ENCODE measurements at regions not wholly inside any gene's neighbourhood (a gene's known extent, or its start where the extent isn't known, plus 50 kb on each side); places are given as distances from the start of the nearest gene placed in this dataset.

DNA sequence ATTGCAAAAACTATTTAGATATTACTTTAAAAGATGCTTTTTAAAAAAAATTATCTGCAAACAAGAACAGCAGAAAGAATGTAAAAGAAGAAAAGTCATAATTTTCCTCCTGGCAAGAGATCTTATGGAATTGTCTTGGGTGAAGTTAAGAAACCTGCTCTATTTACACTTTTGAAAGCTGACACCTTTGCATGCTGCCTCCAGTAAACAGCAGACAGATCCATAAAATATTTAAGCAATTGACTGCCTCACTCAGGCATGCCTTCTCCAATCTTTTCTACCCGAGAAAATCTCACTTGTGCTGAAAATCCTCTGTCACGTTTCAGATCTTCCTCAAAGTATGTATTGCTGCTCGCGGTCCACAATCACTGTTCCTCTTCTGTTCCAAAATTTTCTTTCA, 107.9 kb upstream of the ZP4 start:
- TF ChIP-seq, protein P1, sequence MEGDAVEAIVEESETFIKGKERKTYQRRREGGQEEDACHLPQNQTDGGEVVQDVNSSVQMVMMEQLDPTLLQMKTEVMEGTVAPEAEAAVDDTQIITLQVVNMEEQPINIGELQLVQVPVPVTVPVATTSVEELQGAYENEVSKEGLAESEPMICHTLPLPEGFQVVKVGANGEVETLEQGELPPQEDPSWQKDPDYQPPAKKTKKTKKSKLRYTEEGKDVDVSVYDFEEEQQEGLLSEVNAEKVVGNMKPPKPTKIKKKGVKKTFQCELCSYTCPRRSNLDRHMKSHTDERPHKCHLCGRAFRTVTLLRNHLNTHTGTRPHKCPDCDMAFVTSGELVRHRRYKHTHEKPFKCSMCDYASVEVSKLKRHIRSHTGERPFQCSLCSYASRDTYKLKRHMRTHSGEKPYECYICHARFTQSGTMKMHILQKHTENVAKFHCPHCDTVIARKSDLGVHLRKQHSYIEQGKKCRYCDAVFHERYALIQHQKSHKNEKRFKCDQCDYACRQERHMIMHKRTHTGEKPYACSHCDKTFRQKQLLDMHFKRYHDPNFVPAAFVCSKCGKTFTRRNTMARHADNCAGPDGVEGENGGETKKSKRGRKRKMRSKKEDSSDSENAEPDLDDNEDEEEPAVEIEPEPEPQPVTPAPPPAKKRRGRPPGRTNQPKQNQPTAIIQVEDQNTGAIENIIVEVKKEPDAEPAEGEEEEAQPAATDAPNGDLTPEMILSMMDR (conservative IDR thresholded peaks at IDR 0.05; ENCODE audit: low read length), result no peak
- no peak for TF ChIP-seq EZH2phosphoT487 (IDR thresholded peaks at IDR 0.05; ENCODE audit: borderline replicate concordance)
